ENCODE measurements at regions not wholly inside any gene's neighbourhood (a gene's known extent, or its start where the extent isn't known, plus 50 kb on each side); places are given as distances from the start of the nearest gene placed in this dataset.

DNA sequence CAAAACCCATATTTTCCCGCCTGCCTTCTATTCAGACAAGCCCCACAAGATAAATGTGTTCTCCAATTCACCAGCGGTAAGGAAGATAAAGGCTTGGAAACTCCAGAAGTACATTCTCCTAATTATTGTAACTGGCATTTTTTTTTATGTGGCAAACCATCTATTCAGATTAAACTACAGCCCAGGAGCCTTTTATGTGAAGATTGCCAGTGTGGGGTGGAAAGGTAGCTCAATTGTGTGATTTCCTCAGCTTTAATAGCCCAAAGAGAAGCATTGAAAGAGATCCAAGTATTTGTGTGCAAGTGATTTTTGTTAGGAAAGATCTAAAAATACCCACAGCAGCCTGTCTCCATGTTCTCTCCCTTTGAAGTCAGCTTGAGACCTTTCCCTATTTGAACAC lies 451.4 kb upstream of the CCL2 start:
- no peak overlapping the region for H3K27ac ChIP-seq
- TF ChIP-seq ZFX (IDR thresholded peaks at IDR 0.05) = no peak
- TF ChIP-seq, protein P1, sequence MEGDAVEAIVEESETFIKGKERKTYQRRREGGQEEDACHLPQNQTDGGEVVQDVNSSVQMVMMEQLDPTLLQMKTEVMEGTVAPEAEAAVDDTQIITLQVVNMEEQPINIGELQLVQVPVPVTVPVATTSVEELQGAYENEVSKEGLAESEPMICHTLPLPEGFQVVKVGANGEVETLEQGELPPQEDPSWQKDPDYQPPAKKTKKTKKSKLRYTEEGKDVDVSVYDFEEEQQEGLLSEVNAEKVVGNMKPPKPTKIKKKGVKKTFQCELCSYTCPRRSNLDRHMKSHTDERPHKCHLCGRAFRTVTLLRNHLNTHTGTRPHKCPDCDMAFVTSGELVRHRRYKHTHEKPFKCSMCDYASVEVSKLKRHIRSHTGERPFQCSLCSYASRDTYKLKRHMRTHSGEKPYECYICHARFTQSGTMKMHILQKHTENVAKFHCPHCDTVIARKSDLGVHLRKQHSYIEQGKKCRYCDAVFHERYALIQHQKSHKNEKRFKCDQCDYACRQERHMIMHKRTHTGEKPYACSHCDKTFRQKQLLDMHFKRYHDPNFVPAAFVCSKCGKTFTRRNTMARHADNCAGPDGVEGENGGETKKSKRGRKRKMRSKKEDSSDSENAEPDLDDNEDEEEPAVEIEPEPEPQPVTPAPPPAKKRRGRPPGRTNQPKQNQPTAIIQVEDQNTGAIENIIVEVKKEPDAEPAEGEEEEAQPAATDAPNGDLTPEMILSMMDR (conservative IDR thresholded peaks at IDR 0.05) = no peak

- no peak overlapping the region for H3K27ac ChIP-seq
- no peak for TF ChIP-seq ZFX (IDR thresholded peaks at IDR 0.05)
- TF ChIP-seq, protein P1 (conservative IDR thresholded peaks at IDR 0.05) = no peak
These were observed 450.7 kb upstream of the CCL2 start for GRCh38 chr17:33804401-33804800.

- TF ChIP-seq, protein P1 (conservative IDR thresholded peaks at IDR 0.05) = no peak
- TF ChIP-seq ZFX (IDR thresholded peaks at IDR 0.05) = no peak
- no peak overlapping the region for H3K27ac ChIP-seq
These were observed 448.5 kb upstream of the CCL2 start for GRCh38 chr17:33806631-33807030.

GRCh38 chr17:33809748-33810147 lies 445.3 kb upstream of the CCL2 start:
- no peak overlapping the region for H3K27ac ChIP-seq
- TF ChIP-seq, protein P1 (conservative IDR thresholded peaks at IDR 0.05) = no peak
- TF ChIP-seq ZFX (IDR thresholded peaks at IDR 0.05) = no peak

DNA sequence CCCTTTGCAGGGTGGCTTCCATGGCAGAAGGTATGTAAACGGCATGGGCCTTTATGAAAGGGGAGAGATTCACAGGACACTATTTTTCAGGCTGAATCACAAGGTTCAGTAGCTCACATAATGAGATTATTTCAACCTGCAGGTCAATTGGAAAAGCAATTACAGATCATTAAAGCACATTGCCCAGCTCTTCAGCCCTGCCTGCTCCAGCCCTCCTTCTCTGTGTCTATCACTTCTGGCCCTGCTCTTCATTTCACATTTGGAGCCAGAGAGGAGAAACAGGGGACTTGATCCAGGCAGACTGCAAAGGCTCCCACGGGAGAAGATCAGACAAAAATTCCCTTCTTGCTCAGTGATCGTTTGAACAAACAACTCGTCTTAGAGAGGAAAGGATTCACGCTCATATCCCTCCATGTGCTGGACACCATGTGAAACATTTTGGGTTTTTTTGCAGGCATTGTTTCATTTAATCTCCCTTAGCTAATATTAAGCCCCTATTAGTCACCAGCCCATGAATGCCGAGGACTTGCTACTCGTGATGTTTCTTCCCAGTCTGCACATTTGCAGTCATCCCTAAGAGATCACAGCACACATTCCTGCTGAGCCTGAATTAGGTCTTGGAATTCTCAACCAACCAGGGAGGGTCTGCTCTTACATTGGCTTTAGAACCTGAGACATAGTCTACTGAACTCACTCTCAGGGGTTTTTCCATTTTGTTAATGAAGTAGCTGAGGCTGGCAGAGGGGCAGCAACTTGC lies 443.9 kb upstream of the CCL2 start:
- H3K27ac ChIP-seq = no peak overlapping the region
- TF ChIP-seq, protein P1 (conservative IDR thresholded peaks at IDR 0.05) = no peak
- TF ChIP-seq ZFX (IDR thresholded peaks at IDR 0.05) = no peak

GRCh38 chr17:33811984-33812577 lies 443.0 kb upstream of the CCL2 start:
- TF ChIP-seq, protein P1 (conservative IDR thresholded peaks at IDR 0.05) = no peak
- no peak for TF ChIP-seq ZFX (IDR thresholded peaks at IDR 0.05)
- H3K27ac ChIP-seq = no peak overlapping the region

- no peak overlapping the region for H3K27ac ChIP-seq
- TF ChIP-seq ZFX (IDR thresholded peaks at IDR 0.05) = no peak
- TF ChIP-seq, protein P1 (conservative IDR thresholded peaks at IDR 0.05) = no peak
These were observed 440.2 kb upstream of the CCL2 start for GRCh38 chr17:33814852-33815251.
